ENCODE measurements at regions not wholly inside any gene's neighbourhood (a gene's known extent, or its start where the extent isn't known, plus 50 kb on each side); places are given as distances from the start of the nearest gene placed in this dataset.

GRCh38 chr18:5611221-5611620 is 67.4 kb upstream of the EPB41L3 start:
- no peak for TF ChIP-seq EZH2 (IDR thresholded peaks at IDR 0.05)
- TF ChIP-seq POLR2AphosphoS5 (IDR thresholded peaks at IDR 0.05; ENCODE audit: borderline replicate concordance, low read depth, low read length): no peak
- no peak for TF ChIP-seq FOXP2 (optimal IDR thresholded peaks at IDR 0.05; ENCODE audit: control extremely low read depth, extremely low read length, insufficient read depth)
